NCI-H69 (cell line): ENCODE measurements at regions not wholly inside any gene's neighbourhood (a gene's known extent, or its start where the extent isn't known, plus 50 kb on each side); places are given as distances from the start of the nearest gene placed in this dataset.

Source experiments
- DNase-seq: peaks from one replicate; lab custom pipeline; 2025; lab: John Stamatoyannopoulos, UW

- DNase-seq = no peak
These were observed 119.2 kb downstream of the VAPA start for GRCh38 chr18:10033016-10033399.

- peak; percentile 71 for DNase-seq
These were observed 121.6 kb downstream of the VAPA start for GRCh38 chr18:10035281-10035991.

GRCh38 chr18:10036479-10036878 lies 122.7 kb downstream of the VAPA start:
- DNase-seq = no peak

GRCh38 chr18:10037181-10037580 lies 123.4 kb downstream of the VAPA start:
- no peak for DNase-seq

GRCh38 chr18:10038268-10038667 lies 124.5 kb downstream of the VAPA start:
- DNase-seq = peak; percentile 43

GRCh38 chr18:10040287-10041011 lies 126.6 kb downstream of the VAPA start:
- DNase-seq = no peak

GRCh38 chr18:10041180-10041579 lies 127.4 kb downstream of the VAPA start:
- peak; percentile 22 for DNase-seq

GRCh38 chr18:10042492-10042891 lies 128.7 kb downstream of the VAPA start:
- DNase-seq = no peak

- peak; percentile 24 for DNase-seq
These were observed 130.2 kb downstream of the VAPA start for GRCh38 chr18:10044054-10044453.

GRCh38 chr18:10045296-10045891 lies 131.6 kb downstream of the VAPA start:
- no peak for DNase-seq

GRCh38 chr18:10046178-10046807 lies 132.5 kb downstream of the VAPA start:
- DNase-seq = no peak

- no peak for DNase-seq
These were observed 133.4 kb downstream of the VAPA start for GRCh38 chr18:10047237-10047636.

- DNase-seq = peak; percentile 25
These were observed 135.9 kb downstream of the VAPA start for GRCh38 chr18:10049747-10050146.

- no peak for DNase-seq
These were observed 137.1 kb downstream of the VAPA start for GRCh38 chr18:10050956-10051355.

- no peak for DNase-seq
These were observed 138.2 kb downstream of the VAPA start for GRCh38 chr18:10051877-10052631.

GRCh38 chr18:10052871-10053270 lies 139.1 kb downstream of the VAPA start:
- no peak for DNase-seq

- no peak for DNase-seq
These were observed 140.0 kb downstream of the VAPA start for GRCh38 chr18:10053861-10054260.

GRCh38 chr18:10054366-10054765 lies 140.6 kb downstream of the VAPA start:
- no peak for DNase-seq

- DNase-seq = no peak
These were observed 141.4 kb downstream of the VAPA start for GRCh38 chr18:10055125-10055750.

- no peak for DNase-seq
These were observed 142.7 kb downstream of the VAPA start for GRCh38 chr18:10056506-10056905.

- DNase-seq = no peak
These were observed 143.6 kb downstream of the VAPA start for GRCh38 chr18:10057401-10057893.
